GM21360 (cell line): ENCODE measurements at regions not wholly inside any gene's neighbourhood (a gene's known extent, or its start where the extent isn't known, plus 50 kb on each side); places are given as distances from the start of the nearest gene placed in this dataset.

ENCODE experiments used
- ATAC-seq: cut with Tn5 transposase; IDR thresholded peaks from one replicate; pipeline ENCODE4 v1.9.1; 2021; ENCODE audit warnings: mild to moderate bottlenecking, moderate library complexity; ENCODE audit not compliant: unreplicated experiment

DNA sequence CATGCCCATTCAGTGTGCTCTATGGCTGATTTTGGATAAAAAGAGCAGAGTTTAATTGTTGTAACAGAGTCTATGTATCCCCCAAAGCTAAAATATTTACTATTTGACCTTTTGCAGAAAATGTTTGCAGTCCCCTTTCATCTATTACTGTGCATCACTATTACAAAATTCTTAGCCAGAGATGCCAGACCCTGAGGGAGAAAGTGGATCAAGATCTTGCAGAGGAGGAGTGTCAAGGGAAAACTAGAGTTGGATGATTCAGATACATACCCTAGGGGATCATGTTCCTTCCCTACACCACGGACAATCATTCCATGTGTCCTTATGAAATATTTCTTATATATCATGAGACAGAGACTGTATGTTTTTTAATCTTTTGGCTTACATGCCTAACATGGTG, 68.6 kb upstream of the TPRG1 start:
- ATAC-seq, result no peak

DNA sequence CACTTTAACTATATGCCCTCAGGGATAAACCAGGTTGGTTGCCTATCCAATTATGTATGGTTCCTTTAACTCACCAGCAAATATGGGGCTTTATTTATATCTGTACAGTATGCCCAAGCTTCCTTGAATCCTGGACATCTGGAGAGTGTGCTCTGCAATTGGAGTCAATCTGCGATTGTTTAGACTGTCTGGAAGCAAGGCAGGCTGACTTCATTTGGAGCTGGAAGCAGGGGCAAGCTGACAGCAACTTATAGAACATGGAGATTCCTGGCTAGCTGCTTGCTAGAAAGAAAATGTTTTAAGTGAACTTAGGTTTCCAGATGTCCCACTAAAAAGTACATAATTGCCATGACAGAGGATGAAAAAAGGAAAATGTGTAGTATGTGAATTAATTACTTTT, 63.7 kb upstream of the TPRG1 start:
- no peak for ATAC-seq

DNA sequence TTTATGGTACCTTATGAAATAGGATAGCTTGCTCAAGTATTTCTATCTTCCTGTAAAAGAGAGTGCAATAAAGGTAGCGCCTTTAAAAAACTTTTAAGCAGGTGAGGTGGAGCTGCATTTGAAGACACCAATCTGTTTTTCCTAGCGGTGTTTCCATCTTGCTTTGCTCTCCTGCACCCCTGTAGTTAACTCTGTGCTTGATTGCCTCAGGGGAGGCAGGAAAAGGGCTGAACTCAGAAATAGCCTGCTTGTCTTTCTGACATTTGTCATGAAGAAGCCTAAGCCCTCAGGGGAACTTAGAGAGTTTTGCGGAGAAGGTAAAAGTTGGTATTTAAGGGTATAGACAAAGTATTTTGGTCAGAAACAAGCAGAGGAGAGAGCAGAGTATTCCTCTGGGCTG, 63.0 kb upstream of the TPRG1 start:
- ATAC-seq, result no peak

DNA sequence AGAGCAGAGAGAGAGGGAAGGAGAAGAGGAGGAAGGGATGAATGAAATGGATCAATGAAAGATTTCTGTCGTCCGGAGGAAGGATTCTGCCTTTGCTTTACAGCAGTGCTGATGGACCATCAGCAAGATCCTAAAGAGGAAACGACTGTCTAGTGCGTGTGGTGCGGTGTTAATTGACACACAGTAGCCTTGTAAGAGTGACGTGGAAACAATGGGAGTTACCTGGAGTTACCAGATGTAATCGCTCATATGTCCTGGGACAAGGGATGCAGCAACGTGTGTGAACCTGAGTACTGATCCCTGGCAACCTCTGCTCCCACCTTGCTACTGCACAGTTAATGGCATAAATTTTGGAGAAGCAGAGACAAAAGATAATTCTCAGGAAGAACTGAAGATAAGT, 62.6 kb upstream of the TPRG1 start:
- no peak for ATAC-seq

DNA sequence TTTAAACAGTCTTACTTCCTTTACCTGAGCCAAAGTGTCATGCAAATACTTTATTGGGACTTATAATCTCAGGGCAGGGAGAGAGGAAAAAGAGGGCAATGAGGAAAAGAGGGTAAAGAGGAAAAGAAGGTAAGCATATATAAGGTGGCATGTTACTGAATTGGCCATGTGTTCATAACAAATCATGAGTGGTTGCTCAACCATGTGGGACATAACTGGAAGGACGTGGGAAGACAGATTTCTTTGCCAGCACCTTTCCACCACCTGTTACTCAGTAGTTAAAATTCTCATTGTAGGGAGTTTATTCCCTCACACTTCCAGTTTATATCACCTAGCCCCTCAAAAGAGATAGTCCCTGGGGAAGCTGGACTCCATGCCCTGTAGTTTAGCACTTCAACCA, 54.7 kb upstream of the TPRG1 start:
- ATAC-seq, result no peak

DNA sequence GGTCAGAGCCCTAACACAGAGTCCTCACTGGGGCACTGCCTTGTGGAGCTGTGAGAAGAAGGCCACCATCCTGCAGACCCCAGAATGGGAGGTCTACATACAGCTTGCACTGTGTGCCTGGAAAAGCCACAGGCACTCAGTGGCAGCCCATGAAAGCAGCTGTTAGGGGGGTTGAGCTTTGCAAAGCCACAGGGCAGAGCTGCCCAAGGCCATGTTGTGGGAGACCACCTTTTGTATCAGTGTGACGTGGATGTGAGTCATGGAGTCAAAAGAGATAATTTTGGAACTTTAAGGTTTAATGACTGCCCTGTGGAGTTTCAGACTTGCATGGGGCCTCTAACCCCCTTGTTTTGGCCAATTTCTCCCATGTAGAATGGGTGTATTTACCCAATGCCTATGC, 52.9 kb upstream of the TPRG1 start:
- no peak for ATAC-seq

DNA sequence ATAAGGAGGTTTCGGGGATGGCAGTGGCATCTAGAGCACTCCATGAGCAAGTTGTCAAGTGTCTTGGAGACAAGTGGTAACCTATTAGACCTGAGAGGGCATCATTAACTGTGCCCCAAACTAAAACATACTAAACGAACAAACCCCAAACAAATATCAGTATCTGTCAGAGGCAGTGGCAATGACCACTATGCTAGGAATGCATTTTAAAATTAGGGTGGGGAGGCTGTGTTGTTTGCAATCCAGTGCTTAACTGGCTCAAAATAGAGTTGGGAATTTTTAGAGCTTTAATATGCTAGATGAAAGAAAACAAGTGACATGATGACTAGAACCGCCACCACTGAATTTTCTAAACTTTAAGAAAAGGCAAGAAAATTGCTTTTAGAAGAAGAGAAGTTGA, 51.8 kb upstream of the TPRG1 start:
- ATAC-seq, result no peak

DNA sequence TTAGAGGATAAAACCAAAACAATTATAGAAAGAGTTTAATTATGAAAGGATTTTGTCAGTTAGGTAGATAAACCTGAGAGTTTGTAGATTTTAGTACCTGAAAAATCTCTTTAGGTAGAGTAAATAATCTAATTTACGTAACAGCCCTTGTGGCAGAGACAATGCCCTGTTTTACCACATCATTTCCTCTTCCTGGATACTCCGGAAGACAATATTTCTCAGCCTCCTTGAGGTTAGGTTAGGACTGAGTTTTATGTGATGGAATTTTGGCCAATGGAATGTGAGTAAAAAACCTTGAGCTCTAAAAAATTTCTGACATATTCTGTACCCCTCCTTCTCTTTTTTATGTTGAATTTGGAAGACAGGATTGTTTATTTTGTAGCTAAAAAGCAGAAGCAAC, 50.7 kb upstream of the TPRG1 start:
- no peak for ATAC-seq
